GM18951 (cell line): ENCODE measurements at regions not wholly inside any gene's neighbourhood (a gene's known extent, or its start where the extent isn't known, plus 50 kb on each side); places are given as distances from the start of the nearest gene placed in this dataset.

Experiments used
- POLR2A ChIP-seq: IDR thresholded peaks from 4 replicates; pipeline ENCODE4 v1.6.1; 2011; ENCODE audit warnings: mild to moderate bottlenecking; ENCODE audit not compliant: insufficient read length, insufficient read depth; ENCODE audit errors: extremely low read depth
- in situ Hi-C: fragments of 300-500 bp; cut with MboI; formaldehyde crosslinking; loops from one replicate; pipeline ENCODE4 v1.12.0; 2022; ENCODE audit warnings: low sequenced_read_pairs, mixed read lengths, inconsistent platforms; ENCODE audit not compliant: unreplicated experiment

DNA sequence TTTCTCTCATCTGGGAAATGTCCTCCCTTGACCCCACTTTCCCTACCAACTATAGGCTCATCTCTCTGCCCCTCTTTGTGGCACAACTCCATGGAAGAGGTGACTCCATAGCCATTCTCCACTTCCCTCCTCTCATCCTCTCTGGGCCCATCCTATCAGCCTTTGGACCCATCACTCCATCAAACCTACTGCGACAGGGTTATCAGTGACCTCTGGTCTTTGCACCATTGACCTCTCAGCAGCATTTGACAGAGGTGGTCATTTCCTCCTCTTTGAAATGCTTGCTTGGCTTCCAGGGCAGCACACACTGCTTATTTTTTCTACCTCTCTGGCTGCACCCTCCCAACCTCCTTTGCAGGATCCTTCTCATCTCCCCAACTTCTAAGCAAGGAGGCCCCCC, 113.1 kb upstream of the SLC25A36 start:
- no peak for TF ChIP-seq POLR2A

DNA sequence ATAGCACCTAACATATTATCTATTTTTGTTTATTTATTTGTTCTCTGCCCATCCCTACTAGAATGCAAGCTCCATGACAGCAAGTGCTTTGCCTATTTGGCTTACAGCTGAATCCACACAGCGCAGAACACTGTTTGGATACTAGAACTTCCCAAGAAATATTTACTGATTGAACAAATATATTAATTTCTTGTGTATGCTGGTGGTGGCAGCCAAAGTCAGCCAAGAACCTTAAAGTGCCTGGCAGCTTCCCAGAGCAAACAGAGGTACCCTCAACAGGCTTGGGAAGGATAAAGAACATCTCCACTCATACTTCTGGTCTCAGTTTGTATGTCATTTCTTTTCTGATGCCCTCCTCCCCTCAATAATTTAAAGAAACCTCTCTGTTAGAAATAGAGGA, 111.8 kb upstream of the SLC25A36 start:
- in situ Hi-C loops: no loop called here
- TF ChIP-seq POLR2A: no peak

More for the DNA sequence above, 113.1 kb upstream of the SLC25A36 start:
- in situ Hi-C loops: no loop called here

DNA sequence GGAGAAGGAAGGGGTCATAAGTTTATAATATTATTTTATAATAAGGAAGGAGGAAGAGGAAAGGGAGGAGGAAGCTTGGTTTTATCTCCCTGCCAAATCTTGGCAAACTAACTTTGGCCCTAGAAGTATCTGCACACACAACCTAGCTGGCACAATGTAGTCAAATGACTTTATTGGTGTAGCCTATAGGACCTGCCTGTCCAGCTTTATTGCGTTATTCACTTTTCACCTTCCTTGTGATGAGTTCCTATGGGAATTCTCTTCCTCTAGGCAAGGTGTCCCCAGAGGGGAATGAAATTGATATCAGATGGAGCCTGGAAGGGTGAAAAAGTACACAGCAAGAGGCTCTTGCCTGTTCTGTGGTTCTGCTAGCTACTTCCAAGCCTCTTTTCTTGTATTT, 111.2 kb upstream of the SLC25A36 start:
- no peak for TF ChIP-seq POLR2A
- in situ Hi-C loops: no loop called here

DNA sequence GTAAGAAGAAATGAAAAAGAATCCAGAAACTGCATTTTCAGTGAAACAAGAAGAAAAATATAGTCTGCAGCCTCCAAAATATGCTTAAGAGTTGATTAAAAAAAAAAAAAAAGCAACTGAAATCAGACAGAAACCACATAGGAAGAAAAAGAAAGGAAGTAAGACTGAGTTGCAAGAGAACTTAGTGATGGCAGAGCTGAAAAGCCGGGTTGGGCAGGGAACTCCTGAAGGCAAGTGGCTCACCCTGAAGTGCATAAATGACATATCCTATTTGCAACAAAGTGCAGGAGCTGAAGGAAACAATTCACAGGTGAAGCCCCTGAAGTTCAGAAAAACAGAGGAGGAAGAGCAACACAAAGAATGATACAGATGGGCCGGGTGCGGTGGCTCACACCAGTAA, 108.8 kb upstream of the SLC25A36 start:
- in situ Hi-C loops: no loop called here
- no peak for TF ChIP-seq POLR2A

DNA sequence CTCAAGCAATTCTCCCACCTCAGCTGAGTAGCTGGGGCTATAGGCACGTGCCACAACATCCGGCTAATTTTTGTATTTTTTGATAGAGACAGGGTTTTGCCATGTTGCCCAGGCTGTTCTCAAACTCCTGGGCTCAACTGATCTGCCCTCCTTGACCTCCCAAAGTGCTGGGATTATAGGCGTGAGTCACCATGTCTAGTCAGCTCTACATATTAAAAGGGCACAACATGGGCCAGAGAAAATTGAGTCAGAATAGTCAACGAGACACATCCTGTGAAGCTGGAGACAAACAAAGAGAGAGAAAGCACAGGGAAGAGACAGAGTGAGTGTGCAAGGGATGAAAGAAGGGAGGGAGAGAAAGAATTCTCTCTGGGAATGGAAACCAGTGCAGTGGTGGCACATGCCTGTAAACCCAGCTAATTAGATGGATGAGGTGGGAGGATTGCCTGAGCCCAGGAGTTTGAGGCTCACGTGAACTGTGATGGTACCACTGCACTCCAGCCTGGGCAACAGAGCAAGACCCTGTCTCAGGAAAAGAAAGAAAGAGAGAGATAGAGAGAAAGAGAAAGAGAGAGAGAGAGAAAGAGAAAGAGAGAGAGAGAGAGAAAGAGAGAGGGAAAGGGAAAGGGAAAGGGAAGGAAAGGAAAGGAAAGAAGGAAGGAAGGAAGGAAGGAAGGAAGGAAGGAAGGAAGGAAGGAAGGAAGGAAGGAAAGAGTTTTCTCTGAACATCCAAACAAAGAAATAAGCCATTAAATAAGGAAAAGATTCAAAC, 107.2 kb upstream of the SLC25A36 start:
- TF ChIP-seq POLR2A: no peak
- in situ Hi-C loops: no loop called here

DNA sequence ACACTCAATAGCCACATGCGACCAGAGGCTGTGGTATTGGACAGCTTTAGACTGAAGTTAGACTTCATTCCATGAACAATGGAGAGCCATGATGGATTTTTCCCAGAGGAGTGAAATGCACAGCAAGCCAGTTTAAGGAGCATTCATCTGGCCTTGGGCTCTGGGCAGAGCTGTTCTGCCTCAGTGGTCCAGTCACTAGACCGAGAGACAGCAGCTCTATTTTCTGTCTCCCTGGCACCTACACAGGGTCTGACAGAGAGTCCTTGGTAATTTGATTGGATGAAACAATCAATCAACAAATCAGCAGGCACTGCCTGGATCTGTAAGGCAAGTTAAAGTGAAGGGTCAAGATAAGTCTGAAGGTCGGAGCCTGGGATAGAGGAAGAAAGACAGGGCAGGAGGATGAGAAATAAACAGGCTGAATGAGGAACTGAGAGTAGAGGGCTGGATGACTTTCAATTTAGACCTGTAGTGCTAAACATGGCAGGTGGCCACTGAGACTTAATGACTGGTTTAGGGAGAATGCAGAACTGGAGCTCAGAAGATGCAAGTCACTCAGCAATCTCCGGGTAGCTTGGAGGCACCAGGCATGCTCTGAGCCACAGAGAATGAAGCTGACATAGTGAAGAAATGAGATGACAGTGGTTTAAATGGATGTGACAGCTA, 98.5 kb upstream of the SLC25A36 start:
- no peak for TF ChIP-seq POLR2A
- in situ Hi-C loops: loop anchor here (10.0 kb wide), 1 partner anchor 88 kb away; no protein-coding TSS in a partner anchor

DNA sequence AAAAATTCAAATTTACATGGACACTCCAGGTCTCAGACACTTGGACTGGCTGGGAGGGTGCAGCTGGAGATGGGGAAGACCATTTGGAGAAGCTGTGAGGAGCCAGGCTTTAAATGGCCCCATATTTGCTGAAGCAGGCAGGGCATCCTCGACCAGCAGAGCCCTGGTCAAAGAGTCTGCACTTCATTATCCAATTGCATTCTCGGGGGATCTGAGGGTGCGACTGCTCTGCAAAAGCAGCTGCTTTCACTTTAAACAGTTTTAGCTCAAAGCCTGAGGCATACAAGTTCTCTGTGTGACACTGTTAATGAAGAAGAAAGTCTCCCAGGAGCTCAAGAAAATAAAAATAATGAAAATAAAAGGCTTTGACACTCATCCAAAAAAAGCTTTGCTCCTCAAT, 98.0 kb upstream of the SLC25A36 start:
- no peak for TF ChIP-seq POLR2A
- in situ Hi-C loops: loop anchor here (10.0 kb wide), 1 partner anchor 89 kb away; no protein-coding TSS in a partner anchor

DNA sequence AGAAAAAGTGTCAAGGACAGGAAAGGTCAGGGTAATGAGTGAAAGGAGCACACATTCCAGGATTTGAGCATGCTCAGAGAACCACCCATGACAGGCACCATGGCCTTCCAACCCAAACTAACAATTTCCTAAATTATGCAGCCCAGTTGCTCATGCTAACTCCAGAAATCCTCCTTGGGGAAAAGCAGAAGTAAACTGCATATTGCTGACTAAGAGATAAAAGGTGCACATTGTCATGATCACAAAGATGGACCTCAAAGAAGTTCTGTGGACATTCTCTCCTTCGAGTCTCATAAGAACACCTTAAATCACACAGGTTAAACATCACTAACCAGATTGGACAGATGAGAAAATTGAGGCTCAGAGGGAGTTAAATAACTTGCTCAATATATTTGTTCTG, 97.6 kb upstream of the SLC25A36 start:
- no peak for TF ChIP-seq POLR2A
- in situ Hi-C loops: loop anchor here (10.0 kb wide), 1 partner anchor 89 kb away; no protein-coding TSS in a partner anchor

DNA sequence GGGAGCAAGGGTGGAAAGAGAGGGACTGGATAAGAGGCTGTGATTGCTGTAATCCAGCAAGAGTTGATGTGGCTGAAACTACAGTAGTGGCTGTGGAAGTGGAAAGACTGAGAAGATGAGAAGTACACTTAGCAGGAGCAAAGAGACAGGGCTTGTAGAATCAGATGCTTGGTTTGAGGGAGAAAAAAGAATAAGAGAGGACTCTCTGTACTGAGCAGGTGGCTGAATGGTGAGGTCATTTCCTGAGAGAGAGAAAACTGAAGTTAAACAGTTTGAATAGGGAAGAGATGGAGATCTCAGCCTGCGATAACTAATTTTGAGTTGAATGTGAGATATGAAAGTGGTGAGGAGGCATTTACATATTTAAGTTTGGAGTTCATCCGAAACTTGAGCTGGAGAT, 95.8 kb upstream of the SLC25A36 start:
- in situ Hi-C loops: loop anchor here (10.0 kb wide), 1 partner anchor 91 kb away; no protein-coding TSS in a partner anchor
- TF ChIP-seq POLR2A: no peak

DNA sequence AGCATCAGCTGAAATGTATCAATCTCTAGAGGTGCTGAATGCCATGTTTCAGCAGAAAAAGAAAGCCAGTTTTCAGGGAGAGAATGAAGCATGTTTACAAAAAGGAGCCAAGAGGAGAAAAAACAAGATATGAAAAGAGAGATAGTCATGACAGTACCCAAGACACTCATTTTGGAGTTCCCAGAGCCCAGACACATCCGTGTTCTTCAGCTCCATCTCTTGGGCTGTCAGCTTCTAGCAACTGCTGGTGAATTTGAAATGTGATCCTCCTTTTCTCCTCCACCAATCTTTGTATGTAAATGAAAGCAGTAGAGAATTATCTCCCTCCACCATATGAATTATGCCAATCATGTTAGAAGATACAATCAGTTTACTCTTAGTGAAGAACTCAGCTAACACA, 93.0 kb upstream of the SLC25A36 start:
- TF ChIP-seq POLR2A: no peak
- in situ Hi-C loops: loop anchor here (10.0 kb wide), 1 partner anchor 94 kb away; no protein-coding TSS in a partner anchor

DNA sequence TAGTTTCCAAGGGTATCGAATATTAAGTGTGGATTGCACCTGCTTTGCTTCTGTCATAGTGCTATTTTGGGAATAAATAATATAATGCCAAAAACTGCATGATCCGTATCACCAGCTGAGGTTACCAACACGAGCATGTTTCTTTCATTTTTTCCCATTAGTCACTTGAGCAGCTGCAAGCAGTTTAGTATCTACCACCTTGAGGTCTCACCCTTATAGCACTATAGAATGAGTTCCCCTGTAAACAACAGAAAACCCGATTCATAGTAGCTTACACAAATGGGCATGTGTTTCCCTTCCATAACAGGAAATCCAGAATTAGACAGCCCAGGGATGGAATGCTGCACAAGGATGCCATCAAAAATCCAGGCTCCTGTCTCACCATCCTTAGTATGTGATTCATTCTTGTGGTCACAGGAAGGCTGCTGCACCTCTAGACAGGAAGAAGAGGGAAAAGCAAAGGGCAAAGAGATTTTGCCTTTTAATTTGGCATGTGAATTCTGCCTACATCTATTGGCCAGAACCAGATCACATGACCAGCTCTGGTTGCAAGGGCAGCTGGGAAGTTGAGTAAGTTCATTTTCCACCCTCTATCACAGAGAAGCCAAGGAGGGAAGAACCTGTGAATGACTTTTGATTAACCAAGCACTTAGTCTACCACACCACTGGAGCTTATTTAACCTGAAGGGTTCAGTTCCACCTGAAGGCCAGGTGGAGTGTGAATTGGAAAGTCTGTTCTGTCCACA, 91.3 kb upstream of the SLC25A36 start:
- TF ChIP-seq POLR2A: no peak
- in situ Hi-C loops: loop anchor here (25.0 kb wide), 1 partner anchor 738 kb away; no protein-coding TSS in a partner anchor

DNA sequence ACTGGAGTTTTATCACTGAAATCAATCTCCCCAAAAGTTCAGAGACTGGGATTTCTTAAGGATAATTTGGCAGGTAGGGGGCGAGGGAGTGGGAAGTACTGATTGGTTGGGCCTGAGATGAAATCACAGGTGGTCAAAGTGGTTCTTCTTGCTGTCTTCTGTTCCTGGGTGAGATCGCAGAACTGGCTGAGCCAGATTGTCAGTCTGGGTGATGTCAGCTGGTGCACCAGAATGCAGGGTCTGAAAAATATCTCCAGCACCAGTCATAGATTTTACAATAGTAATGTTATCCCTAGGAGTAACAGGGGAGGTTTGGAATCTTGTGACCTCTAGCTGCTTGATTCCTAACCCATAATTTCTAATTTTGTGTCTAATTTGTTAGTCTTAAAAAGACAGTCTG, 86.7 kb upstream of the SLC25A36 start:
- no peak for TF ChIP-seq POLR2A
- in situ Hi-C loops: loop anchor here (25.0 kb wide), 1 partner anchor 743 kb away; no protein-coding TSS in a partner anchor

DNA sequence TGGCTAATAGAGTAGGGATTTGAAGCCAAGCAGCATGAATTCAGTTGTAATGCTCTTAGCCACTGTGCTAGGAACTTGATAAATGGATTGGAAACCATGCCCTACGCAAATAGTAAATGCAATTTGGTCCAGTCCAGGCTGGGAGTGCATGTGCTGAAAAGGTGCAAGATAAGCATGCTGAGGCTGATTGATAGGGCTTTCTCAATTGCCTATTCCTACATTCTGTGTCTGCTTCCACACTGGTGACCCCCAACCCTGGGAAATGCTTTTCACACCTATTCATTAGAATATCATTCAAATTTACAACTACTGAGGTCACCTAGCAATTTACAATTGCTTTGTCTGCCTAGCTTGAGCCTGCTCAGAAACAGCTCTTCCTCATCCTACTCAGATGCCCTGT, 84.7 kb upstream of the SLC25A36 start:
- in situ Hi-C loops: loop anchor here (25.0 kb wide), 1 partner anchor 745 kb away; no protein-coding TSS in a partner anchor
- no peak for TF ChIP-seq POLR2A
